ENCODE measurements at regions not wholly inside any gene's neighbourhood (a gene's known extent, or its start where the extent isn't known, plus 50 kb on each side); places are given as distances from the start of the nearest gene placed in this dataset.

DNA sequence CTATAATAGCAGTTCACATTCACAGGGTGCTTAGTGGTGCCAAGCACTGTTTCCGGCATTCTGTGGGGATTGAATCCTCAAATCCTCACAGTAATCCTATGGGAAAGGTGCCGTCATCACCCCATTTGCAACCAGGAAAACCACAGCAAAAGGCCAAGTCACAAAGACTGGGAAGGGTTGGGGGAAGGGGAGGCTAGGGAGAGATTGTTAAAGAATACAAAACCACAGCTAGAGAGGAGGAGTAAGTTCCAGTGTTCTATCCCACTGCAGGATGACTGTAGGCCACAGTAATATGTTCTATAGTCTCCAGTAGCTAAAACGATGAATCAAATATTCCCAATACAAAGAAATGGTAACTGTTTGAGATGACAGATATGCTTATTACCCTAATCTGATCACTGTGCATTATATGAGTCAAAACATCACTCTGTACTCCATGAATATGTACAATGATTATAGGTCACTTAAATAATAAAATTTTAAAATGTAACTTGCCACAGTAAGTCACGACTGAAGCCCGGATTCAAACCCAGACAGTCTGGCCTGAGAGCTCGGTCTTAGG is 256.8 kb downstream of the TOMM20 start:
- Histone ChIP-seq H3K27me3 (ENCODE audit: insufficient read depth, low read depth, low read length) (no peaks in the 10 kb centered on the region), H3K9me3 (ENCODE audit: low read length) (no peaks in the 10 kb centered on the region), H4K20me1 (ENCODE audit: insufficient read depth) (no peaks in the 10 kb centered on the region), H3K4me2 (ENCODE audit: low read length) (no peak overlapping the region), H3K4me3 (ENCODE audit: low read length) (no peak overlapping the region), H2AFZ (ENCODE audit: low read depth, low read length) (no peak overlapping the region), H3K9me2 (ENCODE audit: insufficient read depth, low read length) (no peaks in the 10 kb centered on the region), H3K27ac (ENCODE audit: low read length) (no peak overlapping the region), H3K79me2 (replicated peaks; ENCODE audit: insufficient read depth, low read length) (no peaks in the 10 kb centered on the region), H3K36me3 (ENCODE audit: insufficient read depth, low read length) (no peaks in the 10 kb centered on the region), H3F3A (ENCODE audit: insufficient read depth, low read length, poor library complexity, severe bottlenecking) (no peaks in the 10 kb centered on the region), H3K9ac (ENCODE audit: low read length) (no peak overlapping the region)
- TF ChIP-seq EP300 (conservative IDR thresholded peaks at IDR 0.05; ENCODE audit: poor library complexity, severe bottlenecking) (no peak), SMC3 (conservative IDR thresholded peaks at IDR 0.05; ENCODE audit: poor library complexity) (no peak), EZH2 (IDR thresholded peaks at IDR 0.05; ENCODE audit: borderline replicate concordance, insufficient read depth, low read length, poor library complexity, severe bottlenecking) (no peak), TAF1 (IDR thresholded peaks at IDR 0.05; ENCODE audit: low read depth) (no peak), RAD21 (conservative IDR thresholded peaks at IDR 0.05) (no peak), POLR2AphosphoS5 (IDR thresholded peaks at IDR 0.05) (no peak), MXI1 (conservative IDR thresholded peaks at IDR 0.05; ENCODE audit: poor library complexity, severe bottlenecking) (no peak)
- TF ChIP-seq, protein P1, sequence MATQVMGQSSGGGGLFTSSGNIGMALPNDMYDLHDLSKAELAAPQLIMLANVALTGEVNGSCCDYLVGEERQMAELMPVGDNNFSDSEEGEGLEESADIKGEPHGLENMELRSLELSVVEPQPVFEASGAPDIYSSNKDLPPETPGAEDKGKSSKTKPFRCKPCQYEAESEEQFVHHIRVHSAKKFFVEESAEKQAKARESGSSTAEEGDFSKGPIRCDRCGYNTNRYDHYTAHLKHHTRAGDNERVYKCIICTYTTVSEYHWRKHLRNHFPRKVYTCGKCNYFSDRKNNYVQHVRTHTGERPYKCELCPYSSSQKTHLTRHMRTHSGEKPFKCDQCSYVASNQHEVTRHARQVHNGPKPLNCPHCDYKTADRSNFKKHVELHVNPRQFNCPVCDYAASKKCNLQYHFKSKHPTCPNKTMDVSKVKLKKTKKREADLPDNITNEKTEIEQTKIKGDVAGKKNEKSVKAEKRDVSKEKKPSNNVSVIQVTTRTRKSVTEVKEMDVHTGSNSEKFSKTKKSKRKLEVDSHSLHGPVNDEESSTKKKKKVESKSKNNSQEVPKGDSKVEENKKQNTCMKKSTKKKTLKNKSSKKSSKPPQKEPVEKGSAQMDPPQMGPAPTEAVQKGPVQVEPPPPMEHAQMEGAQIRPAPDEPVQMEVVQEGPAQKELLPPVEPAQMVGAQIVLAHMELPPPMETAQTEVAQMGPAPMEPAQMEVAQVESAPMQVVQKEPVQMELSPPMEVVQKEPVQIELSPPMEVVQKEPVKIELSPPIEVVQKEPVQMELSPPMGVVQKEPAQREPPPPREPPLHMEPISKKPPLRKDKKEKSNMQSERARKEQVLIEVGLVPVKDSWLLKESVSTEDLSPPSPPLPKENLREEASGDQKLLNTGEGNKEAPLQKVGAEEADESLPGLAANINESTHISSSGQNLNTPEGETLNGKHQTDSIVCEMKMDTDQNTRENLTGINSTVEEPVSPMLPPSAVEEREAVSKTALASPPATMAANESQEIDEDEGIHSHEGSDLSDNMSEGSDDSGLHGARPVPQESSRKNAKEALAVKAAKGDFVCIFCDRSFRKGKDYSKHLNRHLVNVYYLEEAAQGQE (IDR thresholded peaks at IDR 0.05; ENCODE audit: borderline replicate concordance), result no peak
- TF ChIP-seq, protein P2, sequence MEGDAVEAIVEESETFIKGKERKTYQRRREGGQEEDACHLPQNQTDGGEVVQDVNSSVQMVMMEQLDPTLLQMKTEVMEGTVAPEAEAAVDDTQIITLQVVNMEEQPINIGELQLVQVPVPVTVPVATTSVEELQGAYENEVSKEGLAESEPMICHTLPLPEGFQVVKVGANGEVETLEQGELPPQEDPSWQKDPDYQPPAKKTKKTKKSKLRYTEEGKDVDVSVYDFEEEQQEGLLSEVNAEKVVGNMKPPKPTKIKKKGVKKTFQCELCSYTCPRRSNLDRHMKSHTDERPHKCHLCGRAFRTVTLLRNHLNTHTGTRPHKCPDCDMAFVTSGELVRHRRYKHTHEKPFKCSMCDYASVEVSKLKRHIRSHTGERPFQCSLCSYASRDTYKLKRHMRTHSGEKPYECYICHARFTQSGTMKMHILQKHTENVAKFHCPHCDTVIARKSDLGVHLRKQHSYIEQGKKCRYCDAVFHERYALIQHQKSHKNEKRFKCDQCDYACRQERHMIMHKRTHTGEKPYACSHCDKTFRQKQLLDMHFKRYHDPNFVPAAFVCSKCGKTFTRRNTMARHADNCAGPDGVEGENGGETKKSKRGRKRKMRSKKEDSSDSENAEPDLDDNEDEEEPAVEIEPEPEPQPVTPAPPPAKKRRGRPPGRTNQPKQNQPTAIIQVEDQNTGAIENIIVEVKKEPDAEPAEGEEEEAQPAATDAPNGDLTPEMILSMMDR (IDR thresholded peaks at IDR 0.05; ENCODE audit: poor library complexity, severe bottlenecking), result no peak

DNA sequence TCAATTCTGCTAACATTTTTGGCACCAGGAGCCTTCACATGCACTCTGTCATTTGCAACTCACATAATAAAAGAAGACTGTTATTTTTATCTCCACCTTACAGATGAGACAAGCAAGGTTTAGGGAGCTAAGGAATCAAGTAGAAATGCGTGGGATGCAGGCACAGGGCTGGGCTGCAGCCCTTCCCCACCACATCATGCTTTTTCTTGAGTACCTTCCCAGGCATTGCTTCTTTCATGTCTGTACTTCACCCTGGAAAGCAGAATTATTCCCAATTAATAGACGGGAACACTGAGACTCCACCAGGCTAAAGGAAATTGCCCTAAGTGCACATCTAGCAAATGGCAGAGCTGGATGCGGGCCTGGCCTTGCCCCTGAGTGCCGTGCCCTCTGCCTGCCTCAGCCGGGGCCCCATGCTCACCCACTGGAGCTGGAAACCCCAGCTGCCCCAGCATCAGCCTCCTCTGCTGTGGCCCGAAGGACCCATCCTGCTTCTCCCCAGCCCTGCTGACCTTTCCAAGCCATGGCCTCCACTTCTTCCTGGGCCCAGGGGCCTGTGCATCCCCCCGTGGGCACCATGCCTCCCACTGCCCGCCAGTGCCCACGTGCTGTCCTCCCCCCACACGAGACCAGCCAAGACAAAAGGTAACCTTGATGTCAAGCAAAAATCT is 257.5 kb downstream of the TOMM20 start:
- Histone ChIP-seq H3F3A (ENCODE audit: insufficient read depth, low read length, poor library complexity, severe bottlenecking) (no peaks in the 10 kb centered on the region), H3K79me2 (replicated peaks; ENCODE audit: insufficient read depth, low read length) (no peaks in the 10 kb centered on the region), H2AFZ (ENCODE audit: low read depth, low read length) (no peak overlapping the region), H3K9me3 (ENCODE audit: low read length) (no peaks in the 10 kb centered on the region), H3K9ac (ENCODE audit: low read length) (no peak overlapping the region), H3K27ac (ENCODE audit: low read length) (no peak overlapping the region), H3K9me2 (ENCODE audit: insufficient read depth, low read length) (no peaks in the 10 kb centered on the region), H3K36me3 (ENCODE audit: insufficient read depth, low read length) (no peaks in the 10 kb centered on the region), H3K4me3 (ENCODE audit: low read length) (no peak overlapping the region), H4K20me1 (ENCODE audit: insufficient read depth) (no peaks in the 10 kb centered on the region), H3K4me2 (ENCODE audit: low read length) (no peak overlapping the region), H3K27me3 (ENCODE audit: insufficient read depth, low read depth, low read length) (no peaks in the 10 kb centered on the region)
- TF ChIP-seq, protein P1 (IDR thresholded peaks at IDR 0.05; ENCODE audit: borderline replicate concordance), result no peak
- TF ChIP-seq TAF1 (IDR thresholded peaks at IDR 0.05; ENCODE audit: low read depth), result no peak
- no peak for TF ChIP-seq RAD21 (conservative IDR thresholded peaks at IDR 0.05)
- TF ChIP-seq EP300 (conservative IDR thresholded peaks at IDR 0.05; ENCODE audit: poor library complexity, severe bottlenecking), result no peak
- TF ChIP-seq EZH2 (IDR thresholded peaks at IDR 0.05; ENCODE audit: borderline replicate concordance, insufficient read depth, low read length, poor library complexity, severe bottlenecking), result no peak
- TF ChIP-seq, protein P2 (IDR thresholded peaks at IDR 0.05; ENCODE audit: poor library complexity, severe bottlenecking), result no peak
- no peak for TF ChIP-seq POLR2AphosphoS5 (IDR thresholded peaks at IDR 0.05)
- no peak for TF ChIP-seq MXI1 (conservative IDR thresholded peaks at IDR 0.05; ENCODE audit: poor library complexity, severe bottlenecking)
- no peak for TF ChIP-seq SMC3 (conservative IDR thresholded peaks at IDR 0.05; ENCODE audit: poor library complexity)

Measured in neural cell (in vitro differentiated cells).